ENCODE measurements at regions not wholly inside any gene's neighbourhood (a gene's known extent, or its start where the extent isn't known, plus 50 kb on each side); places are given as distances from the start of the nearest gene placed in this dataset.
"Not testable (repeated sequence)": the region's sequence is repeated elsewhere in the genome, so short reads cannot be mapped to it uniquely, and the experiment has no call there.

GRCh38 chr20:1801929-1802306 lies 93.3 kb upstream of the SIRPA start:
- no peaks in the 10 kb centered on the region for H3K27me3 ChIP-seq

GRCh38 chr20:1801225-1801928 lies 93.8 kb upstream of the SIRPA start:
- Histone ChIP-seq H3K9me3 (no peaks in the 10 kb centered on the region), H3K4me3 (no peak overlapping the region), H3K27ac (no peak overlapping the region), H3K4me1 (peaks cover 40% of the 10 kb centered on the region), H3K27me3 (no peaks in the 10 kb centered on the region), H3K36me3 (no peaks in the 10 kb centered on the region)
- no peak for DNase-seq (ENCODE audit: low spot score in 2 of 2)
- 71% methylated on average over 4 of the region's 5 CpGs for WGBS
- no peak for TF ChIP-seq POLR2A (IDR thresholded peaks at IDR 0.05)
- TF ChIP-seq EP300 (IDR thresholded peaks at IDR 0.05) = no peak
- no peak for TF ChIP-seq CTCF (IDR thresholded peaks at IDR 0.05)
- TF ChIP-seq POLR2AphosphoS5 (IDR thresholded peaks at IDR 0.05) = no peak

More at GRCh38 chr20:1801929-1802306, 93.3 kb upstream of the SIRPA start:
- H3K27ac ChIP-seq = no peak overlapping the region
- H3K4me3 ChIP-seq = peak overlapping the region; percentile 81
- DNase-seq (ENCODE audit: low spot score in 2 of 2) = no peak
- H3K36me3 ChIP-seq = no peaks in the 10 kb centered on the region
- peaks cover 40% of the 10 kb centered on the region for H3K4me1 ChIP-seq
- WGBS = 35% methylated on average over 6 of the region's 6 CpGs
- H3K9me3 ChIP-seq = no peaks in the 10 kb centered on the region
- TF ChIP-seq POLR2AphosphoS5 (IDR thresholded peaks at IDR 0.05) (no peak), POLR2A (IDR thresholded peaks at IDR 0.05) (no peak), EP300 (IDR thresholded peaks at IDR 0.05) (no peak), CTCF (IDR thresholded peaks at IDR 0.05) (no peak)

DNA sequence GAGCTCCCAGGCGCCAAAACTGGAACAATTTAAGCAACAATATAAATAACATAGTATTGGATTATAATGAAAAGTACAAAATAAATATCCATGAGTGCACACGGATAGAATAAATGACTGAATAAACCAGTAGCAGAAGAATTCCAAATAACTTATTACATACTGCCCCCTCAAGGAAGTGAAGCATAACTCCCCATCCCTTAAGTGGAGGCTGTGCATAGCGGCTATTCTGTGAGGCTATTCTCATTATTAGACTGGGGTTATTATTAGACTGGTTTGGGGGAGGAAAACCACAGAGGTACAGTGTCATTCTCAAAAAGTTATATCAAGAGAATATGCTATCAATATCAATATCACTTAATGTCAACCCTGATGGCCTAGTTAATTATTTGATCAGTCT lies 94.4 kb upstream of the SIRPA start:
- Histone ChIP-seq H3K9me3 (no peaks in the 10 kb centered on the region), H3K4me3 (no peak overlapping the region), H3K27me3 (no peaks in the 10 kb centered on the region), H3K27ac (no peak overlapping the region), H3K36me3 (no peaks in the 10 kb centered on the region), H3K4me1 (peaks cover 40% of the 10 kb centered on the region)
- no peak for DNase-seq (ENCODE audit: low spot score in 2 of 2)
- TF ChIP-seq CTCF (IDR thresholded peaks at IDR 0.05) (no peak), POLR2AphosphoS5 (IDR thresholded peaks at IDR 0.05) (no peak), EP300 (IDR thresholded peaks at IDR 0.05) (no peak), POLR2A (IDR thresholded peaks at IDR 0.05) (no peak)
- 36% methylated on average over 3 of the region's 3 CpGs for whole genome bisulfite sequencing

- H3K4me3 ChIP-seq = no peak overlapping the region
- no peaks in the 10 kb centered on the region for H3K36me3 ChIP-seq
- peaks cover 37% of the 10 kb centered on the region for H3K4me1 ChIP-seq
- 76% methylated on average over 2 of the region's 2 CpGs for WGBS
- no peak for DNase-seq (ENCODE audit: low spot score in 2 of 2)
- TF ChIP-seq POLR2A (IDR thresholded peaks at IDR 0.05) (no peak), CTCF (IDR thresholded peaks at IDR 0.05) (no peak), EP300 (IDR thresholded peaks at IDR 0.05) (no peak), POLR2AphosphoS5 (IDR thresholded peaks at IDR 0.05) (no peak)
- no peak overlapping the region for H3K27ac ChIP-seq
- H3K27me3 ChIP-seq = no peaks in the 10 kb centered on the region
- no peaks in the 10 kb centered on the region for H3K9me3 ChIP-seq
Measured at GRCh38 chr20:1800180-1800579, 95.0 kb upstream of the SIRPA start.

- not testable (repeated sequence) for H3K4me3 ChIP-seq; H3K36me3 ChIP-seq; H3K9me3 ChIP-seq; H3K27me3 ChIP-seq; H3K27ac ChIP-seq; DNase-seq (ENCODE audit: low spot score in 2 of 2)
- peaks cover 35% of the 10 kb centered on the region for H3K4me1 ChIP-seq
- WGBS = 88% methylated on average over 14 of the region's 14 CpGs
Measured at GRCh38 chr20:1799746-1800145, 95.5 kb upstream of the SIRPA start.

- 86% methylated on average over 2 of the region's 2 CpGs for WGBS
- no peak for DNase-seq (ENCODE audit: low spot score in 2 of 2)
- TF ChIP-seq EP300 (IDR thresholded peaks at IDR 0.05) = no peak
- TF ChIP-seq POLR2A (IDR thresholded peaks at IDR 0.05) = no peak
- no peak for TF ChIP-seq CTCF (IDR thresholded peaks at IDR 0.05)
- TF ChIP-seq POLR2AphosphoS5 (IDR thresholded peaks at IDR 0.05) = no peak
- peaks cover 27% of the 10 kb centered on the region for H3K4me1 ChIP-seq
- H3K27ac ChIP-seq = no peak overlapping the region
- H3K36me3 ChIP-seq = no peaks in the 10 kb centered on the region
- H3K4me3 ChIP-seq = no peak overlapping the region
- no peaks in the 10 kb centered on the region for H3K9me3 ChIP-seq
- no peaks in the 10 kb centered on the region for H3K27me3 ChIP-seq
Measured at GRCh38 chr20:1798982-1799381, 96.2 kb upstream of the SIRPA start.
